Erythroblast (primary cell): ENCODE measurements at regions not wholly inside any gene's neighbourhood (a gene's known extent, or its start where the extent isn't known, plus 50 kb on each side); places are given as distances from the start of the nearest gene placed in this dataset.

Experiments used
- GATA1 ChIP-seq: IDR thresholded peaks from 2 replicates; pipeline ENCODE4 v1.6.1; 2011; ENCODE audit warnings: low read depth, mild to moderate bottlenecking, control low read depth, low read length, moderate library complexity
- POLR2A ChIP-seq: IDR thresholded peaks from 2 replicates; pipeline ENCODE4 v1.6.1; 2011; ENCODE audit warnings: mild to moderate bottlenecking, low read length

- TF ChIP-seq POLR2A (no peak), GATA1 (no peak)
Measured at GRCh38 chr11:23100726-23101125, 240.5 kb upstream of the CCDC179 start.
